NCI-H2107 (cell line): ENCODE measurements at regions not wholly inside any gene's neighbourhood (a gene's known extent, or its start where the extent isn't known, plus 50 kb on each side); places are given as distances from the start of the nearest gene placed in this dataset.
"Not testable (repeated sequence)": the region's sequence is repeated elsewhere in the genome, so short reads cannot be mapped to it uniquely, and the experiment has no call there.

Experiments
- DNase-seq: peaks from one replicate; lab custom pipeline; 2025; lab: John Stamatoyannopoulos, UW

DNA sequence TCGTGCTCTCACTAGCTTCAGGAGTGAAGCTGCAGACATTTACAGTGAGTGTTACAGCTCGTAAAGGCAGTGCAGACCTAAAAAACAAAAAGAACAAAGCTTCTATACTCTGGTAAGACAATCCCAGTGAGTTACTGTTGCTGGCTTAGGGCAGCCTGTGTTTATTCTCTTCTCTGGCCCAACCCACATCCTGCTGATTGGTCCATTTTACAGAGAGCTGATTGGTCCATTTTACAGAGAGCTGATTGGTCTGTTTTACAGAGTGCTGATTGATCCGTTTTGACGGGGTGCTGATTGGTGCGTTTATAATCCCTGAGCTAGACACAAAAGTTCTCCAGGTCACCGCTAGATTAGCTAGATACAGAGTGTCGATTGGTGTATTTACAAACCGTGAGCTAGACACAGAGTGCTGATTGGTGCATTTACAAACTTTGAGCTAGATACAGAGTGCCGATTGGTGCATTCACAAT, 158.0 kb downstream of the KLRB1 start:
- not testable (repeated sequence) for DNase-seq

DNA sequence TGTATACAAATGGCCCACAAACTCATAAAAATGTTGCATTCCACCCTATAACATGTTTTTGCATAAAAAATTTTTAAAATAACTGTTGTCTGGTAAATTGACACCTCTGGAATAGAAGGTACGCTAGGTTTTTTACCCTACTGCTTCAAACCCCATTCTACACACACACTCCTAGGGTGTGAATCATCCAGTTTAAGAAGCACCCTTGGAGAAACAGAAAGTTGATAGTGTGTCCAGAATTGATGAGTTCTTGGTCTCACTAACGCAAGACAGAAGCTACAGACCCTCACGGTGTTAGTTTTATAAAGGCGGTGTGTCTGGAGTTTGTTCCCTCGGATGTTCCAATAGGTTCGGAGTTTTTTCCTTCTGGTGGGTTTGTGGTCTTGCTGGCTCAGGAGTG, 158.5 kb downstream of the KLRB1 start:
- DNase-seq, result no peak

DNA sequence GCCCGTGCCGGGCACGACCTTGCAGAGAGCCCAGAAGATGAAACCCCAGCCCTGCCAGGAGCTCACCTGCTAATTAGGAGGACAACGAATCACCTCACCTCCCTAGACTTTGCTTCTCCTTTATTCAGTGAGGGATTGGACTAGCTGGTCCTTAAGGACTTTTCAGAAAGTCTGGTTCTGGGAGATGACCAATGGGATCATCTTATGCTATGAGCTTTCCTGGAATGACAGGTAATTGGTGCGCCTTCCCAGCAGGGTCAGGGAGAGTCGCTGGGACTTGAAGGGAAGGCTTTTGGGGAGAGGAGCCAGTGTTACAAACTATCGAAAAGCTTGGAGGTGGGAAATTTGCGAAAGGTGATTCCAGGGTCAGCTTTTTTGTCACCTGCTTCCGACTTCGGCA, 159.1 kb downstream of the KLRB1 start:
- not testable (repeated sequence) for DNase-seq

DNA sequence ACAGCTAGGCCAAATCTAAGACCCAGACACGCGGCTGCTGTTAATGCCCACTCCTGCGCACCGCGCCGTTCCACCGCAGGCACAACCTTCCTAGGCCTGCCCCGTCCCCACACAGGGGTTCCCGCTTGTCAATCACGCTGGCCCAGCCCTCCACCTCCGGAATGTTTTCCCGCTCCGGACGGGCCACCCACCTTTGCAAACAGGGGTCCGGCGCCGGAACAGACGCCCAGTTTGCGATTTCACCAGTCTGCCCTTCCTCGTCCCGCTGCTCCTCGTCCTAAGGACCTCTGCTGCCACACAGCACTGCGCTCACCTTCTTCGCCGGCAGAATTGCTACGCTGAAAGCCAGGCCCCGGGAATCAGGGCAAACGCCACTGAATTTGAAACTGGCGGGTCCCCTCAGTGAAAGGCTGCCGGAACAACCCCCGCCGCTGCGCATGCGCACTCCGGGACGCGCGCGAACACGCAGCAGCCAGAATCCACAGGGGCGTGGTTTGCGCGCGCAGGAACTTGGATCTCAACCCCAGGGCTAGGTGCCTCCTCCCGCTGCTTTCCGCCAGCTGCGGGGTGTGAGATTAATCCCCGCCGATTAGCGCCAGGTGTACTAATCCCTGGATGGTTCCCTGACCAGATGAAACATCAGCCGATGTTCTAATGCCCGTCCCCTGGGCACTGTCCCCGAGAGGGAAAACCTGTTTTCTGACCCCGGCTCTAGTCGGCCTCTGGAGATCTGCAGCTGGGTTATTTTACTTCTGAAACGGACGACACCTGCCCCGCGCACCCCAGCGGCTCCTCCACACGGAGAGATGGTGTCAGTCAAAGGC, 159.7 kb downstream of the KLRB1 start:
- peak; percentile 72 for DNase-seq

DNA sequence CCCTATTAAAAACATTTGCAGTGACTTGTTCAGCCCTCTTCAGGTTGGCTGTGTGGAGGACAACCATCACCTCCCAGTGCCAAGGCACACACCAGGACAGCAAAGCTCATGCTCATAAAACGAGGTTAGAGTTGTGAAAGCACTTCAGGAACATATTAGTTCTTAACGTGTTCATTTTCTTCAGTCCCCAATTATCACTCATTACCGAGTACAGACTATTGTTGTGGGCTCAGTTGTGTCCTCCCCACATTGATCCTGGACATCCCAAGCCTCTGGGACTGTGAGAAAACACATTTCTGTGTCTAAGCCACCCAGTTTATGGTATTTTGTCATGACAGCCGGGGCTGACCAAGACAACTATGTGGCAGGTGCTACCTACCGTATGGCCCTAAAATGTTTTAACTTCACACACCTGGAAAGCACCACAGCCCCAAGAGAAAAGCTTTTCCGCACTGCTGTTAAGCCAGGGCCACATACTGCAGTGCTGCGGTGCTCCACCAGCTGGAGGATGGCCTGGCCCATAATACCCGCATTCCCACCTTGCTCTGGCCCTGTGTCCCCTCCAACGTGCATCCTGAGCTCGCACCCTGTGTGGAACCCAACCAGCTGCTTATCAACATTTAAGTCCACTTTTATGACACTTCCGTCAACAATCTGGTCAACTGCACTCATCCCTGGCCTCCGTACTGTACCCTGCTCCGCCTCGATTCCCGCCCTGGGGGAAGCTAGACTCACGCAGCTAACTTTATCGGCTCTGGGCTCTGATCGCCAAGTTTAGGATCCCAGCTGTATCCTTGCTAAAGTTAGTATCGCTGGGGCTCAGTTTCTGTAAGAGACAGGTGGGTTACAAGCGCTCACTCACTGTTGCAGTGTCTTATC, 160.6 kb downstream of the KLRB1 start:
- not testable (repeated sequence) for DNase-seq

DNA sequence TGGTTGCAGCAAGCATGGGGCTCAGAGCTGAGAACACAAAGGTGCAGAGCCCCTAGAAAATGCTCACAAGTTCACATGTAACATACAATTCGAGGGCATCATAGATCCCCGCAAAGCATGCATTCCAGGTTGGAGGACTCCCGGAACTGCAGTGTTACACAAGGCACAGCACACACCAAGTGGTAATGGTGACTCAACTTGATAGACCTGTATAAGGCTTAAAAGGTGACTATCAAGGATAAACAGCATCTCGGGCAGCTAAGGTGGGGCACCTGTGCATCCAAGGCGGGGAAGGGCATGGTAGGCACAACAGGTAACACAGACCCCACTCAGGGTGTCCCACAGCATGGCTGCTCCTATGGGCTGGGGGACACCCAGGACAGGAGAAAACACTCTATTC, 167.3 kb downstream of the KLRB1 start:
- DNase-seq, result not testable (repeated sequence)

DNA sequence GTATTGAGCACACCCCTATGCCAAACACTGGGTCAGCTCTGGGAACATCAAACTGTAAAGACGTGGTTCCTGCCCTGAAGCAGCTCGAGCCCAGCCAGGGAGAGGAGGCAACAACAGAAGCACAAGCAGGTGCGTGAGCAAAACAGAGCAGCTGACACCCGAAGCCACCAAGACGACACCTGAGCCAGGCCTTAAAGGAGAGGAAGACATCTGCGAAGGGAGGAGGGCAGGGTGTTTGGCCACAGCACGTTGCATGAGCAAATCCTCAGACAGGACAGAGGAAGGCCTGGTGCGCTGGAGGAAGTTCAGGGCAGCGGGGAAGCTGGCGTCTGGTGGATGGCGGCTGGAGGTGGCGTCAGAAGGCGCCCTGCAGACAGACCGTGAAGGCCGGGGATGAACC, 172.0 kb downstream of the KLRB1 start:
- DNase-seq, result not testable (repeated sequence)

DNA sequence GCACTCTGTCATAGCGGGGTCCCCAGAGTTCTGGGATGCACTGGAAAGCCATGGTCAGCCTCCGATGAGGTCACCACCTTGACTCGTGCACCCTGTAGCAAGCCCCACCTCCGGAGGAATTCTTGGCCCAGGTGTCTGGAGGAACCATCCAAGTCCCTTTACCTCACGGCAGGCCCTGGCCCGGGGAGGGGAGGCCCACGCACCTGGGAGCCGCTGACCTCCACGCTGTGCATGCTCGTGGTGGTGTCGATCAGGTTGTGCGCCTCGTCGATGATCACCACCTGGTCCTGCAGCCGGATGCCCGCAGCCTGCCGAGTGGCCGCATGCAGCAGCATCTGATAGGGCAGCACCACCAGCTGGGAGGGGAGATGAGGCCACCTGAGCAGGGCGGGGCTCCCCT, 177.3 kb downstream of the KLRB1 start:
- DNase-seq, result not testable (repeated sequence)

DNA sequence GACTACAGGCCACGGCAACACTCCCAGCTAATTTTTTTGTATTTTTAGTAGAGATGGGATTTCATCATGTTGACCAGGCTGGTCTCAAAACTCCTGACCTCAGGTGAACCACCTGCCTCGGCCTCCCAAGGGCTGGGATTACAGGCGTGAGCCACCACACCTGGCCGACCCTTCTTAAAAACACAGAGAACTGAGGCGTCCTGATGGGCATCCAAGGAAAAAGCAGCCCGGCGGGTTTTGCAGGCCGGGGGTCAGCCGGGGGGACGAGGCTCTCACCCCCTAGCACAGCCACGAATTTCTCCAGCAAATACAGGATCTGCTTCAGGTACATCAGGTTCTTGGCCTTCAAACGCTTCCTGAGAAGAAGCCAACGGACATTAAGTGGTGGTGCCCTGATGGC, 178.9 kb downstream of the KLRB1 start:
- not testable (repeated sequence) for DNase-seq

DNA sequence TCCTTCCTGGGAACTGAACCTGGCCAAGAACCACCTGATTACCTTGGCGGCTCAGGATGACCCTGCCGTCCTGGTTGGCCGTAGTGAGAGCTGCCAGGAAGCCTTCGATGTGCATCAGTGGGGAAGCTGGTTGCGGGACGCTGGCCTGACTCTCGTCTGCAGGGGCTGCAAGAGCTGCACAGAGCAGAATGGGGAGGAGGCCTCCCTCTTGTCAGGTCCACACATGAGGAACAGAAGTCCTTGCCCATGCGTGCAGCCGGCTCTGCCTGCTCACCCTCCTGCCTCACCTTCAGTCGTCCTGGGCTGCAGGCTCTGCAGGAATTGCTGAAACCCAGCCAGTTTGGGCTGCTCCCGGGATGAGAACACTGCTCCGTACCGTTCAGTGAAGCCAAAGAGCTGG, 182.3 kb downstream of the KLRB1 start:
- DNase-seq, result not testable (repeated sequence)

DNA sequence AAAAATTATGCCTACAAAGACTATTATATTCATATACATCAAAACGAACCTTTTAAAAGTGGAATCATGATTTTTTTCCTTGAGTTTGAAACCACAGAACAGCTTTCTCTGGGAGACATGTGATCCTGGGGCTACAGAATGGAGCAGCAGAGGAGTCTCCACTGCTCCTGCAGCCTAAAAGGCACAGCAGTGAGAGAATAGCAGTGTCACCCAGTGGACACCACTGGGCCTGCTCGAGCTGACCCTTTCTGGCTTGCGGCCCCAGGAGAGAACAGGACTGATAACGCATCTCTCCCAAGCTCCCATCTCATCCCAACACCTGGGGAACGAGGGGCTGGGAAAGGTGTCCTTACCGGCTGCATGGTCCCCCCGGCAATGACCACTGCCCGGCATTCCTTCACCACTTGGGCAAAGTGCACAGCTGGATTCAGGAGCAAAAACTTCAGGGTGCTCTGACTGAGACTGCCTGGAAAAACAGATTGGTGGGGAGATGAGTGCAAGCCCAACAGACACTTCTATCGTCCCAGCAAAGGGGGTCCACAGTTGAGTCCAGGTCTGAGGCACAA, 183.5 kb downstream of the KLRB1 start:
- DNase-seq, result not testable (repeated sequence)

DNA sequence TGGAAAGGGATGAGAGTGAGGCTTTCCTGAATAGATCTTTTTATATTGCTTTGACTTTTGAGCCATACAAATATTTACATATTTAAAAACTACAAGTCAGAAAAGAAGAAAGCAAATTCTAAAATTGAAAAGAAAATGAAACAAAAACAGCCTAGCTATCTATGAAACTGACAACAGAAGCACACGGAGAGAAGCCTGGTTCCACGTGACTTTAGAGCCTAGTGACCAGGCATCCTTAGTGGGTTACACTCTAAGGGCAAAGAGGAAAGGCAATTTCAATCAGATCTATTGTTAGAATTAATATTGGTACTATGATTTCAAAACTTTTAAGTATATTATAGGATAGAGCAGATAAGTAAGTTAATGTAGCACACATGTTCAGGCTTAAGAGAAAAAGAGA, 185.0 kb downstream of the KLRB1 start:
- not testable (repeated sequence) for DNase-seq

DNA sequence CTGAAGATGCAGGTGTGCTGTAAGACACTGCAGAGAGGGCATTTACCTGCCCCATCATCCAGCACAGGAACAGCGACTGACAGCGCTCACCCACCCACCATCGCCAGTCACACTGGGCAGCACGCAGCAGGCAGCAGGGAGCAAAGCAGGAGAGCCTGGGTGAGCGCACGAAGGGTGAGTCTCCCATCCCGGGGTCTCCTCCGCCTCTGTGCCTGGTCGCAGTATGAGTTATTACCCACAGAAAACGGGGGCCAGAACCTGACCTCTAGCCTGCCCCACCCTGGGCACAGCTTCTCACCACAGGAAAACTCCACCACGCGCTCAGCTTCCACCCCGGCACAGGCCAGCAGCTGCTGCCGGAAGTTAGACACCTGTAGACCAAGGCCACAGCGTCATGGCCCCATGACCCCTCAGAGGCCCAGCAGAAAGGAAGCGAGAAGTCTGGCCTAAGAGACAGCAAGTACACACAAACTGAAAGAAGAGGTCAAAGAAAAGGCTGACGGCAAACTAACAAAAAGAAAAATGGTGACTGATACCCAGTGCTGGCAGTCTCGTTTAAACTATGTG, 186.1 kb downstream of the KLRB1 start:
- DNase-seq, result not testable (repeated sequence)

DNA sequence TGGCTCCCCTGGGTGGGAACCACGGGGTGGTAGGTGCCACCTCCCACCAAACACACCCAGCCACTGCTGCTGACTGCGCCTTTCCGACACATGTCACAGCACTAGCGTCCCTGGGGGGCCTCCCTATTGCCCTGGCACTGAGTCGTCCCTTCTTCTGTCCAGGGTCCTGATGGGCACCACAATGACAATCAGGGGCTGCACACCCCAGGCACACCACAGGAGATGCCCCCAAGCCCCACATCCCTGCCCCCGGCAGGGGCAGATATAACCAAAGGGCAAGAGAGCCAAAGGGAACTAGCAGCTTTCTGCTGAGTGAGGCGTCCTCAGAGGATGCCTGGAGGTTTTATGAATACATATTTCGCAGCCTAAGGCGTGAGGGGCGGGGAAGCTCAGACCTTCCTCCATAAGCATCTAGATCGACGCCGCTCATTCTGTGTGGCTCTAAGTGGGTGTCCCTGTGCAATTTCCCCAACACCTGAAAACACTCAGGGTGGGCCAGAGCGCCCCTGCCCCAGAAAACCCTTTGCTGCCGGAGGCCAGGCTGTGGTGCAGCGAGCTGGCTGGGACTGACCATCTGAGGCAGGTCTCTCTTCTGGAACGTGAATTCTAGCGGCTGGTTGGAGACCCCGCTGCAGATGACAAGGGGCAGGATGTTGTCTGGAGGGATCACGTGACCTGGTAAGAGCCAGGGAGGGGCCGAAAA, 186.7 kb downstream of the KLRB1 start:
- not testable (repeated sequence) for DNase-seq

DNA sequence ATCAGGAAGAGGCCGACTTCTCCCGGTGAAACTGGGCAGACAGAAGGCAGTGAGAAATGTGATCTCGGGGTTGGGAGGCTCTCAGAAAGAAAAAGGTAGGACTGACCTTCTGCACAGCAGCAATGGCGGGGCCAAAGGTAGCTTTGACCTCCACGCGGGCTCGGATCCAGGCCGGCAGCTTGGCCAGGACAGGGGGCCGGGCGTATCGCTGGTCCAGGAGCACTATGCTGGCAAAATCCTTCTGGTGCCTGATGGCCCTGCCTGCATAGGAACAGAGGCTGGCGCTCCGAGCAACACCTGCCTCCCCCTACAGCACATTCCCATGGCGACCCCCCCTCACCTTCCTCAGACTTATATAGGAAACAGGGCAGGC, 189.1 kb downstream of the KLRB1 start:
- not testable (repeated sequence) for DNase-seq

DNA sequence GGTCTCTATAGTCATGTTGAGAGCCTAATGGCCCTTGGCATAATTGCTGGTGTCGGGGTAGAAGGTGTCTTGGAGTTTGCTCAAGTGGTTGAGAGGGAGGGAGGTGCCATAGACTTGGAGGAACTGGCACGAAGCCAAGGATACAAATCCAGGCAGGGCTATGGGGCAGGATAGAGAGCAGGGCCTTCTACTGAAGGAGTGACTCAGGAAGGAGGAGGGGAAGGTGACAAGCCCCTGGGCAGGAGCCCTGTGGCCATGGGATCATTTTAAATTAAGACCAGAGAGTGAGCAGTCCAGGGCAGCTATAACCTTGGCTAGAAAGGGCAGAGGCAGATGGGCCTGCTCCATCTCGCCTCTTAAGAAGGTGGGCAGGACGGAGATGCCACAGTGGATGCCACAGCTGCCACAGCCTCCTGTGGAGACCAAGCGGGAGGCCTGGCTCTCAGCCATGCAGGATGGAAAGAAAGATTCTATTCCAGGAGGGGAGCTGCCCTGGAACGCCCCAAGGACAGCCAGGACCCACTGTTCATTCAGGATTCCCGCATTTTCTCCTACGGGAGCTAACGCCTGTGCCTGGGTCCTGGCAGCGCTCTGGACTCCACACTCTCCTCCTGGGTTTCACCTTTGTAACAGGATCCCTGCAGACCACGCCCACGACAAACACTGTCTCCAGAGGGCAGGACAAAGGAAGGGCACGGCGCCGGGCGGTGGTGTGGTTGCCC, 189.6 kb downstream of the KLRB1 start:
- DNase-seq, result not testable (repeated sequence)

DNA sequence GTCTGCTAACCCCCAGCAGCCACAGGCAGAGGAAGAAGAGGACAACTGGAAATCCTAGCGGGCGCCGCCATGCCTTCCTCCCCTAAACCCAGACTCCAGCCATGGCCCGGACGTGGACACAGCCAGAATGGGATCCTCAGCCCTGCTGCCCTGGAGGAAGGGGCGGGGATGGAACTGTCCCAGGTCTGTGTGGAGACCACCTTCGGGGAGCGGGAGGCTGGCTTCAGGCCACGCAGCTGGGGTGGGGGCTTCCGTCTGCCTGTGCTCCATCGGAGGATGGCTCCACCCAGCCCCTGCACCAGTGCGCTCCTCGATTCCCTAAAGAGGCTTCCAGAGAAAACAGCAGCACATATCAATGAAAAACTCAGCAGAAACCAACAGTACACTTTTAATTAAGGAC, 190.4 kb downstream of the KLRB1 start:
- DNase-seq, result not testable (repeated sequence)

DNA sequence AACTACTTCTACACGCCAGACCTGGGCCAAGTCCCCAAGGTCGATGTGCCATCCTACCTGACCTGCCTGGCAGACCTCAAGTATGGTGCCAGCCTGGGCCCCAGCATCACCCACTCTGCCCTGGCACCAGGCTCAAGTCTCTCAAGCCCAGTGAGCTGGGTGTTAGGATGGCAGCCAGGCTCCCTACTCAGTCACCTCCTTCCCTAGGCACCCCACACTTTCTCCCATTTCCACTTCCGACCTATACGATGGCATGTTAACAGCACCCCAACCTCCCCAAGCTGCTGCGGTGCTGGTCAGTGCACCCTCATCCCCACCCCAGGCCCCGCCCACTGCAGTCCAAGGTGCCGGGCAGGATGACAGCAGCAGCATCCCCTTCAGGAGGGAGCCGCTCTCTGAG, 191.4 kb downstream of the KLRB1 start:
- DNase-seq, result not testable (repeated sequence)

DNA sequence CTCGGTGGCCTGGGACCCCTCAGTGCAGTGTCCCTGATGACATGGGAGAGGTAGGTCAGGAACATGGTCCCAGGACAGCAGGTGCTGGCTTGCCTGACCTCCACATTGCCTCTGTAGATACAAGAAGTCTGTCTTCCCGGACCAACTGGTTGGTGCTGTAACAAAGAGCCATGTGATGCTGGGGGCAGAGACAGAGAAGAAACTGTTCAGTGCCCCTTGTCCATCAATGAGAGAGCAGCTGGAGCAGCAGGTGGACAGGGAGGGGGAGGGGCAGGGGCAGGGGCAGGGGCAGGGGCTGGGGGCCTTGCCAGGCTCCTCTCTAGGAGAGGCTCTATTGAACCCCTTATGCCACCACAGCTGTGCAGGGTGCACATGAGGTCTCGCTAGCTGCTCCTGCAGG, 191.8 kb downstream of the KLRB1 start:
- DNase-seq, result not testable (repeated sequence)

DNA sequence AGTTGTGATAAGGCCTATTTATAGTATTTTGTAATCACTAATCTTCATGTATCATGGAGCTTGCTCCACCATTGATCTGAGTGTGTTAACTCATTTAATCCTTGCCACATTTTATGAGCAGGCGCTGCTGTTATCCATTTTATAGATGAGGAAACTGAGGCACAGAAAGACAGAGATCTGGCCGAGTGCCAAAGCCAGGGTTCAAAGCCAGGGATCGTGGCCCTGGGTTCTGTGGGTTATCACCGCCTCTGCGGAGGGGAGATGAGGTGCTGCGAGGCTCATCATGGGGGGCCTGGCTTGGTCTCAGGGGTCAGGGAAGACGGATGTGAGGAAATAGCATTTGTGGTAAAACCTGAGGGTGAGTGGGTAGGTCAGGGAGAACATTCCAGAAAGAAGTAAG, 193.9 kb downstream of the KLRB1 start:
- not testable (repeated sequence) for DNase-seq

DNA sequence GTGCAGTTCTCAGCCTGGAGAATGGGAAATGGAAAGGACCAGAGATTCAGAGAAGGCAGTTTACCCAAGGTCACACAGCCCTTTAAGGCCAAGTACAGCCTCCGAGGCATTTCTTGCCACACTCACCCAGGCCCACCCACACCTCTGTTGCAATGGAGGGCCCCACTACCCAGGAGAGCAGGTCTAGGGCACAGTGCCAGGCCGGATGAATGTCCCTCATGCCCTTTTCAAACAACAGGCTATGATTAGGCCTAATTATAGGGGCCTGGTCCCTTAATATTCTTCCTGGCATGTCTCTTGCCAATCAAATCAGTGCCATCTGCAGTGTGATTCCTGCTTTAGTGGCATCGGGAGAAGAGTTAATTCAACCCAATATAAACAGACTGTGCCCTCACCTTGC, 195.3 kb downstream of the KLRB1 start:
- not testable (repeated sequence) for DNase-seq
